SJCRH30 (cell line): ENCODE measurements at regions not wholly inside any gene's neighbourhood (a gene's known extent, or its start where the extent isn't known, plus 50 kb on each side); places are given as distances from the start of the nearest gene placed in this dataset.
"Not testable (repeated sequence)": the region's sequence is repeated elsewhere in the genome, so short reads cannot be mapped to it uniquely, and the experiment has no call there.

Experiments
- DNase-seq, 2 experiments: peaks; one replicate each; pipeline ENCODE4 v3.0.0-alpha.2; 2015 to 2020
- H3K27ac ChIP-seq: fragments of 250-450 bp; sonication (Bioruptor Pico); 2 replicates; pipeline ENCODE4 v1.5.1; 2020; ENCODE audit warnings: mild to moderate bottlenecking, moderate library complexity
- H3K27me3 ChIP-seq: fragments of 250-450 bp; sonication (Bioruptor Pico); 2 replicates; pipeline ENCODE4 v1.5.1; 2020; ENCODE audit warnings: mild to moderate bottlenecking, moderate library complexity
- H3K36me3 ChIP-seq: fragments of 250-450 bp; sonication (Bioruptor Pico); 2 replicates; pipeline ENCODE4 v1.5.1; 2020; ENCODE audit warnings: mild to moderate bottlenecking, moderate library complexity
- H3K4me1 ChIP-seq: fragments of 250-450 bp; sonication (Bioruptor Pico); 2 replicates; pipeline ENCODE4 v1.5.1; 2020; ENCODE audit warnings: mild to moderate bottlenecking, moderate library complexity
- H3K4me3 ChIP-seq: fragments of 250-450 bp; sonication (Bioruptor Pico); 2 replicates; pipeline ENCODE4 v1.5.1; 2020; ENCODE audit warnings: mild to moderate bottlenecking, moderate library complexity
- H3K9me3 ChIP-seq: fragments of 250-450 bp; sonication (Bioruptor Pico); replicated peaks from 2 replicates; pipeline ENCODE4 v1.5.1; 2020; ENCODE audit warnings: mild to moderate bottlenecking, moderate library complexity

DNA sequence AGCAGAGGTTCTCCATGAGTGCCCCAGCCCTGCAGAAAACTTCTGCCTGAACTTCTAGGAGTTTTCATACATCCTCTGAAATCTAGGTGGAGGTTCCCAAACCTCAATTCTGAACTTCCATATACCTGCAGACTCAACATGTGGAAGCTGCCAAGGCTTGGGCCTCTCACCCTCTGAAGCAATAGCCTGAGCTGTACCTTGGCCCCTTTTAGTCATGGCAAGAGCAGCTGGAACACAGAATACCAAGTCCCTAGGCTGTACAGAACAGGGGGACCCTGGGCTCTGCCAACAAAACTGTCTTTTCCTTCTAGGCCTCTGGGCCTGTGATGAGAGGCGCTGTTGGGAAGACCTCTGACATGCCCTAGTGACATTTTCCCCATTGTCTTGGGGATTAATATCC is 494.3 kb upstream of the FOXG1 start:
- Histone ChIP-seq H3K4me1 (no peaks in the 10 kb centered on the region), H3K27me3 (no peaks in the 10 kb centered on the region), H3K36me3 (no peaks in the 10 kb centered on the region), H3K9me3 (no peaks in the 10 kb centered on the region), H3K4me3 (no peak overlapping the region), H3K27ac (no peak overlapping the region)
- DNase-seq, result no peak

GRCh38 chr14:28280530-28280929 is 486.1 kb upstream of the FOXG1 start:
- Histone ChIP-seq H3K9me3 (no peaks in the 10 kb centered on the region), H3K27me3 (no peaks in the 10 kb centered on the region), H3K4me1 (no peaks in the 10 kb centered on the region), H3K36me3 (no peaks in the 10 kb centered on the region), H3K27ac (no peak overlapping the region), H3K4me3 (no peak overlapping the region)
- DNase-seq, result no peak

DNA sequence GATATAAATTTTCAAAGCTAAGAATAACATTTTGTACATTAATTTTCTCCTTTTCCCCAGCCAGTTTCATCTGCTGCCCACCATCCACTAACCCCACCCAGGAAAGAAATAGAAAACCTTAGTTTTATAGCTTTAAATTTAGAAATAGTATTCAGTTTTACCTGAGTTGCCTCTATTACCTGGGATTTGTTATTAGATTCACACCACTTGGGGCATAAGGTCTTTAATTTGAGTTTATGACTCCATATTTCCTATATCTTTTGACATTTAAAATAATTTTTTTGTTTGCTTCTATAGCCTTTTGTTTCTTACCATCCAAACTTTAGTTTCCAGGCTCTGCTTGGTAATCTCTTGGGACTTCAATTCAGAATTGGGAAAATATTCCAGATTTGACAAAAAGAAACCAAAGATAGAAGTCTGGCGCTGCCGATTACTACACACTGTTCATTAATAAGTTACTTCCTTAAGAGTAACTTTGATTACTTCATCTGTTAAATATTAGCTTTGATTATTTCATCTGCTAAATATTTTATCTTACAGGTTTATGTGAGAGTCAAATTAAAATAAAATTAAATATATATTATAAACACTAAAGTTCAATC is 485.5 kb upstream of the FOXG1 start:
- H3K4me1 ChIP-seq, result no peaks in the 10 kb centered on the region
- H3K27ac ChIP-seq, result no peak overlapping the region
- H3K36me3 ChIP-seq, result no peaks in the 10 kb centered on the region
- H3K9me3 ChIP-seq, result no peaks in the 10 kb centered on the region
- no peaks in the 10 kb centered on the region for H3K27me3 ChIP-seq
- DNase-seq, result no peak
- H3K4me3 ChIP-seq, result no peak overlapping the region

GRCh38 chr14:28284546-28285300 is 481.9 kb upstream of the FOXG1 start:
- H3K27ac ChIP-seq, result no peak overlapping the region
- H3K4me1 ChIP-seq, result no peaks in the 10 kb centered on the region
- no peaks in the 10 kb centered on the region for H3K36me3 ChIP-seq
- no peaks in the 10 kb centered on the region for H3K9me3 ChIP-seq
- no peaks in the 10 kb centered on the region for H3K27me3 ChIP-seq
- no peak overlapping the region for H3K4me3 ChIP-seq
- DNase-seq, result no peak

GRCh38 chr14:28294834-28295440 is 471.6 kb upstream of the FOXG1 start:
- no peak overlapping the region for H3K4me3 ChIP-seq
- H3K9me3 ChIP-seq, result no peaks in the 10 kb centered on the region
- H3K36me3 ChIP-seq, result no peaks in the 10 kb centered on the region
- no peaks in the 10 kb centered on the region; the same call in 1 of the 2 replicates for H3K27me3 ChIP-seq
- no peaks in the 10 kb centered on the region for H3K4me1 ChIP-seq
- DNase-seq, result peak in 1 of 2 experiments; percentile 66
- no peak overlapping the region for H3K27ac ChIP-seq

DNA sequence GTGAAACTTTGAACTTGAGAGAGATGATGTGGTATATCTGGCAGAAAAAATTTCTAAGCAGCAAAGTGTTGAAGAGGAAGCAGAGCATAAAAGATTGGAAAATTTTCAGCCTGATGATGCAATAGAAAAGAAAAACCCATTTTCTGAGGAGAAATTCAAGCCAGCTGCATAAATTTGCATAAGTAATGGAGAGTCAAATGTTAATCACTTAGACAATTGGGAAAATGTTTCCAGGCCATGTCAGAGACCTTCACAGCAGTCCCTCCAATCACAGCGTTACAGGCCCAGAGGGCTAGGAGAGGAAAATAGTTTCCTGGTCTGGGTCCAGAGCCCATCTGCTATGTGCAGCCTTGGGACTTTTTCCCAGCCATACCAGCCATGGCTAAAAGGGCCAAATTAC is 469.0 kb upstream of the FOXG1 start:
- DNase-seq, result no peak
- no peak overlapping the region for H3K4me3 ChIP-seq
- no peak overlapping the region for H3K27ac ChIP-seq
- H3K36me3 ChIP-seq, result no peaks in the 10 kb centered on the region
- H3K9me3 ChIP-seq, result no peaks in the 10 kb centered on the region
- no peaks in the 10 kb centered on the region for H3K4me1 ChIP-seq
- no peaks in the 10 kb centered on the region; the same call in 1 of the 2 replicates for H3K27me3 ChIP-seq

- Histone ChIP-seq H3K27ac (no peak overlapping the region), H3K9me3 (no peaks in the 10 kb centered on the region), H3K4me1 (no peaks in the 10 kb centered on the region), H3K27me3 (no peaks in the 10 kb centered on the region; the same call in 1 of the 2 replicates), H3K36me3 (no peaks in the 10 kb centered on the region), H3K4me3 (no peak overlapping the region)
- DNase-seq, result no peak
Observed at GRCh38 chr14:28298156-28298555, 468.4 kb upstream of the FOXG1 start.

DNA sequence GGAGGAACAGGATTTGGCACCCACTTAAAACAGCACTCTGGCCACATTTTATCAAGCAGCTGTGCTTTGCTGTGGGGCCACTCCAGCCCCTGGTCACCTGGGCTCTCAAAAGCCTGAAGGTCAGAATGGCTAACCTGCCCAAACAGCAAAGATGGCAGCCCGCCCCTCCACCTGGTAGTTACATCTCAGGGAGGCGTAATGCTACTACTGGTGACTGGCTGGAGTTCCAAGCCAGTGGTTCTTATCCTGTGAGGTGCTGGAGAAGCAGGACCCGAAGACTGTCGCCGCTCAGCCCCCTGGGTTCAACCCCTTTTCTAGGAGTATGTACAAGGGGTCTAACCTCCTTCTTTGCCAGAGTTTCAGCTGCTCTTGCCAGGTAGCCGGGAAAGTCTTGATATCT is 467.4 kb upstream of the FOXG1 start:
- Histone ChIP-seq H3K4me3 (no peak overlapping the region), H3K4me1 (no peaks in the 10 kb centered on the region), H3K27me3 (no peaks in the 10 kb centered on the region; the same call in 1 of the 2 replicates), H3K9me3 (no peaks in the 10 kb centered on the region), H3K27ac (no peak overlapping the region), H3K36me3 (no peaks in the 10 kb centered on the region)
- no peak for DNase-seq

- H3K36me3 ChIP-seq, result no peaks in the 10 kb centered on the region
- no peak overlapping the region for H3K27ac ChIP-seq
- no peaks in the 10 kb centered on the region for H3K9me3 ChIP-seq
- no peak for DNase-seq
- H3K4me3 ChIP-seq, result no peak overlapping the region
- no peaks in the 10 kb centered on the region for H3K4me1 ChIP-seq
- H3K27me3 ChIP-seq, result no peaks in the 10 kb centered on the region; the same call in 1 of the 2 replicates
Observed at GRCh38 chr14:28300356-28300755, 466.2 kb upstream of the FOXG1 start.

DNA sequence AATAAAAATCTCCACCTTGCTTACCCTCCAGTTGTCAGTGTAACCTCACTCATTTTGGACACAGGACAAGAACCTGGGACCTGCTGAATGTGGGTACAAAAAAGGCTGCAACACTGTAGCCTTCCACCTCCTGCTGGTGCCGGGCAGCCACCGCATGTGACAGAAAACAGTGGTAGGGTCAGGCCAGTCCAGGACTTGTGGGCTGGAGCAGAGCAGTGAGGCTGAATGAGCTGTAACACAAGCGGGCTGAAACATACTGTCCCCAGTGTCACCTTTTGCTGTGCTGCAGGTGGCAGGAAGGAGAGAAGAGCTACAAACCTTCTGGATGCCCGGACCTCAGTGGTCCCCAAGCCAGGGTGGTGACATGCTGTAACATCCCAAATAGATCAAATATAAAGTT is 465.4 kb upstream of the FOXG1 start:
- no peaks in the 10 kb centered on the region for H3K9me3 ChIP-seq
- H3K4me1 ChIP-seq, result no peaks in the 10 kb centered on the region
- H3K27me3 ChIP-seq, result no peaks in the 10 kb centered on the region; the same call in 1 of the 2 replicates
- no peak overlapping the region for H3K4me3 ChIP-seq
- H3K27ac ChIP-seq, result no peak overlapping the region
- H3K36me3 ChIP-seq, result no peaks in the 10 kb centered on the region
- DNase-seq, result no peak

GRCh38 chr14:28303248-28303647 is 463.3 kb upstream of the FOXG1 start:
- H3K4me3 ChIP-seq, result no peak overlapping the region
- H3K4me1 ChIP-seq, result no peaks in the 10 kb centered on the region
- no peak for DNase-seq
- no peaks in the 10 kb centered on the region for H3K9me3 ChIP-seq
- H3K27ac ChIP-seq, result no peak overlapping the region
- H3K36me3 ChIP-seq, result no peaks in the 10 kb centered on the region
- H3K27me3 ChIP-seq, result no peaks in the 10 kb centered on the region; the same call in 1 of the 2 replicates

DNA sequence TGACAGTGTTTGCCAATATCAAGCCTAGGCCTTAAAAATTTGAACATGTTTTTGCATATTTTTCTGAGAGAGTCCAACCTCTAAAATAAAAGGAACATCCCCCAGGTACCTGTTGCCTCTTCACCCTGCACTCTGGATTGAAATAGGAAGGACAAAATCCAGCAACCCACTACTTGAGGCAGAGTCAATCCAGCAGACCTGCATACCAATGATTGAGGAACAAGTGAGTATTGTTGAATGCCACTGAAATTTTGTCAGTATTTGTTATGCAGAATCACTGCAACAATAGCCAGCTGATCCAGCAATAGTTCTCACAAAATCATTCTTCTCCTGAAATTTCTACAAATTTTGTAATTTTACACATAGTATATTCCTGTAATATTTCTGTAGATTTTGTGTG is 460.6 kb upstream of the FOXG1 start:
- H3K4me3 ChIP-seq, result no peak overlapping the region
- no peaks in the 10 kb centered on the region for H3K27me3 ChIP-seq
- DNase-seq, result no peak
- no peaks in the 10 kb centered on the region for H3K9me3 ChIP-seq
- no peaks in the 10 kb centered on the region for H3K36me3 ChIP-seq
- no peak overlapping the region for H3K27ac ChIP-seq
- no peaks in the 10 kb centered on the region for H3K4me1 ChIP-seq

GRCh38 chr14:28307506-28307905 is 459.1 kb upstream of the FOXG1 start:
- DNase-seq, result no peak
- no peak overlapping the region for H3K4me3 ChIP-seq
- no peaks in the 10 kb centered on the region for H3K4me1 ChIP-seq
- H3K27me3 ChIP-seq, result no peaks in the 10 kb centered on the region
- H3K36me3 ChIP-seq, result no peaks in the 10 kb centered on the region
- no peak overlapping the region for H3K27ac ChIP-seq
- H3K9me3 ChIP-seq, result no peaks in the 10 kb centered on the region

DNA sequence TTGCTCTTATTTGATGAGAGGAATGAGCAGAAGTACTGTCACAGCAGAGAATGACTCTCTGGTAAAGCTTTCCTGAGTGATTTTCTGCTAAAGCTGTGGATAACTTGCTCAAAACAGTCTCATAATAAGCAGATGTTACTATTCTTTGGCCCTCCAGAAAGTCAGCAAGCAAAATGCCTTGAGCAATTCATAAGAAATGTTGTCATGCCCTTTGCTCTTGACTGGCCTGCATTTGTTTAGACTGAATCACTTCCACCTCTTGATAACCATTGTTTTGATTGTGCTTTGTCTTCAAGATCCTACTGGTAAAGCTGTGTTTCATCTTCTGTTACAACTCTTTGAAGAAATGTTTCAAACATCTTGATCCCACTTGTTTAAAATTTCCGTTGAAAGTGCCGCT is 457.9 kb upstream of the FOXG1 start:
- no peak overlapping the region for H3K27ac ChIP-seq
- H3K4me1 ChIP-seq, result no peaks in the 10 kb centered on the region
- H3K27me3 ChIP-seq, result no peaks in the 10 kb centered on the region
- no peak for DNase-seq
- H3K36me3 ChIP-seq, result no peaks in the 10 kb centered on the region
- H3K9me3 ChIP-seq, result no peaks in the 10 kb centered on the region
- H3K4me3 ChIP-seq, result no peak overlapping the region

- not testable (repeated sequence) for H3K27ac ChIP-seq, H3K4me3 ChIP-seq, H3K27me3 ChIP-seq, H3K9me3 ChIP-seq, H3K36me3 ChIP-seq, DNase-seq, H3K4me1 ChIP-seq
Observed at GRCh38 chr14:28317890-28318675, 448.5 kb upstream of the FOXG1 start.
